Body of pancreas (tissue), 4 donors: ENCODE measurements at regions not wholly inside any gene's neighbourhood (a gene's known extent, or its start where the extent isn't known, plus 50 kb on each side); places are given as distances from the start of the nearest gene placed in this dataset.
"Not testable (repeated sequence)": the region's sequence is repeated elsewhere in the genome, so short reads cannot be mapped to it uniquely, and the experiment has no call there.

Experiments
- ATAC-seq: fragments of 150-250 bp; one replicate; pipeline ENCODE4 v1.9.1; 2016
- DNase-seq, 4 donors: peaks; one replicate each; pipeline ENCODE4 v3.0.0-alpha.2; 2019
- H3K27ac ChIP-seq, 4 donors: fragments of 200-600 bp; sonication (generic); 1 replicate in 3 of 4; 2 replicates in 1 of 4; pipeline versions ENCODE4 v1.5.1 to v1.6.1; 2016 to 2019; ENCODE audit warnings: mild to moderate bottlenecking in 1 of 4, mixed read lengths in 1 of 4, moderate library complexity in 1 of 4
- H3K27me3 ChIP-seq, 2 donors: fragments of 200-600 bp; sonication (generic); one replicate each; pipeline ENCODE4 v1.6.0; 2016; ENCODE audit warnings: mild to moderate bottlenecking in 1 of 2
- H3K36me3 ChIP-seq, 2 donors: fragments of 200-600 bp; sonication (generic); replicated peaks in 1 of 2; 2 replicates each; pipeline ENCODE4 v1.5.1; 2016; ENCODE audit warnings: low read depth in 2 of 2; ENCODE audit not compliant: insufficient read depth in 1 of 2
- H3K4me1 ChIP-seq: fragments of 200-600 bp; sonication (generic); one replicate; pipeline ENCODE4 v1.6.0; 2016
- H3K4me3 ChIP-seq, 2 donors: fragments of 200-600 bp; sonication (generic); 1 replicate in 1 of 2; 2 replicates in 1 of 2; pipeline ENCODE4 v1.5.1; 2016 to 2019
- H3K9me3 ChIP-seq, 3 donors: fragments of 200-600 bp; sonication (generic); 1 replicate in 2 of 3; 2 replicates in 1 of 3; pipeline ENCODE4 v1.5.1; 2016
- CTCF ChIP-seq, 7 experiments: fragments of 450-650 bp in 4 of 7; fragments of 200-600 bp in 3 of 7; sonication (generic) in 3 of 7; IDR thresholded peaks; one replicate each; pipeline ENCODE4 v1.5.1; 2016 to 2019; ENCODE audit warnings: antibody characterized with exemption in 7 of 7
- POLR2A ChIP-seq, 3 donors: fragments of 450-650 bp; IDR thresholded peaks; one replicate each; pipeline ENCODE4 v1.6.1; 2016; ENCODE audit warnings: antibody characterized with exemption in 3 of 3, mild to moderate bottlenecking in 2 of 3
- WGBS, 2 donors: methylation state at CpG; one replicate each; pipeline ENCODE4 v1.1.5; 2017; 5-methylcytosine and 5-hydroxymethylcytosine counted together
- intact Hi-C: fragments of 100-400 bp; cut with DNase I; formaldehyde crosslinking; loops from one replicate; pipeline ENCODE4 v1.15.1; 2023

- intact Hi-C loops: no loop called here
- WGBS, 2 donors: 87 to 89% methylated on average over 3 of the region's 3 CpGs
- H3K27me3 ChIP-seq: no peaks in the 10 kb centered on the region
- H3K9me3 ChIP-seq: no peaks in the 10 kb centered on the region
- no peaks in the 10 kb centered on the region for H3K4me1 ChIP-seq
- no peak overlapping the region for H3K27ac ChIP-seq
- H3K4me3 ChIP-seq: no peak overlapping the region
- no peaks in the 10 kb centered on the region for H3K36me3 ChIP-seq
- DNase-seq: no peak
- TF ChIP-seq CTCF (IDR thresholded peaks at IDR 0.05) (no peak), POLR2A (IDR thresholded peaks at IDR 0.05) (no peak)
- ATAC-seq: no peak
Observed at GRCh38 chr11:38365274-38365673, 1767.2 kb upstream of the RAG2 start.

GRCh38 chr11:38356255-38356654, 1758.2 kb upstream of the RAG2 start:
- DNase-seq (no peak), ATAC-seq (no peak)
- intact Hi-C loops: no loop called here
- Histone ChIP-seq H3K27me3 (no peaks in the 10 kb centered on the region), H3K9me3 (no peaks in the 10 kb centered on the region), H3K4me3 (no peak overlapping the region), H3K36me3 (no peaks in the 10 kb centered on the region), H3K4me1 (no peaks in the 10 kb centered on the region), H3K27ac (no peak overlapping the region)
- WGBS, 2 donors: 64 to 75% methylated on average over 2 of the region's 2 CpGs
- TF ChIP-seq POLR2A (IDR thresholded peaks at IDR 0.05): no peak
- TF ChIP-seq CTCF (IDR thresholded peaks at IDR 0.05): no peak

- no peaks in the 10 kb centered on the region for H3K36me3 ChIP-seq
- no peaks in the 10 kb centered on the region for H3K9me3 ChIP-seq
- no peak overlapping the region for H3K27ac ChIP-seq
- ATAC-seq (no peak), DNase-seq (no peak)
- no peaks in the 10 kb centered on the region for H3K27me3 ChIP-seq
- H3K4me1 ChIP-seq: no peaks in the 10 kb centered on the region
- no peak for TF ChIP-seq POLR2A (IDR thresholded peaks at IDR 0.05)
- intact Hi-C loops: no loop called here
- H3K4me3 ChIP-seq: no peak overlapping the region
- WGBS, 2 donors: 77 to 84% methylated on average over 3 of the region's 3 CpGs
Observed at GRCh38 chr11:38345286-38345685, 1747.2 kb upstream of the RAG2 start.

GRCh38 chr11:38341612-38342011, 1743.6 kb upstream of the RAG2 start:
- H3K9me3 ChIP-seq, intact Hi-C loops, DNase-seq, H3K36me3 ChIP-seq, H3K27me3 ChIP-seq, H3K4me1 ChIP-seq, H3K4me3 ChIP-seq, ATAC-seq, H3K27ac ChIP-seq: not testable (repeated sequence)
- WGBS, 2 donors: 83 to 86% methylated on average over 2 of the region's 2 CpGs

GRCh38 chr11:38339835-38340440, 1741.9 kb upstream of the RAG2 start:
- ATAC-seq (no peak), DNase-seq (no peak)
- H3K27me3 ChIP-seq: no peaks in the 10 kb centered on the region
- no peaks in the 10 kb centered on the region for H3K4me1 ChIP-seq
- H3K27ac ChIP-seq: no peak overlapping the region
- H3K4me3 ChIP-seq: no peak overlapping the region
- intact Hi-C loops: no loop called here
- TF ChIP-seq CTCF (IDR thresholded peaks at IDR 0.05) (no peak), POLR2A (IDR thresholded peaks at IDR 0.05) (no peak)
- WGBS, 2 donors: 68% methylated on average over 8 of the region's 8 CpGs
- H3K36me3 ChIP-seq: no peaks in the 10 kb centered on the region
- no peaks in the 10 kb centered on the region for H3K9me3 ChIP-seq

GRCh38 chr11:38338022-38338421, 1740.0 kb upstream of the RAG2 start:
- H3K36me3 ChIP-seq, H3K9me3 ChIP-seq, ATAC-seq, H3K4me3 ChIP-seq, DNase-seq, H3K27ac ChIP-seq, H3K27me3 ChIP-seq, intact Hi-C loops, H3K4me1 ChIP-seq: not testable (repeated sequence)
- 70 to 73% methylated on average over 5 of the region's 5 CpGs for WGBS, 2 donors
